ENCODE measurements at regions not wholly inside any gene's neighbourhood (a gene's known extent, or its start where the extent isn't known, plus 50 kb on each side); places are given as distances from the start of the nearest gene placed in this dataset.

DNA sequence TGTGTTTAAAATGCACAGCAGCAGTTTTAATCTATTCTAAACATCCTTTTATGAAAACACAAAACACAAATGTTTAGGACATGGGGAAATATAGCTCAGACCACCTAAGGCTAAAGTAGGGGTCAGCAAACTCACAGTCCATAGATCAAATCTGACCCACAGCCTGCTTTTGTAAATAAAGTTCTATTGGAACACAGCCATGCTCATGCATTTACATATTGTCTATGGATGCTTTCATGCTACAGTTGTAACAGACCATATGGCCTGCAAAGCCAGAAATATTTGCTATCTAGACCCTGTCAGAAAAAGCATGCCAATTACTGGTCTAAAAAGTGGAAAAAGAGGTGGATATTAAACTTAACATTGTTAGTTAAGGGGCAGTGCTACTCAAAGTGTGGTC is 1105.4 kb upstream of the KLHL29 start:
- TF ChIP-seq SIN3A (IDR thresholded peaks at IDR 0.05; ENCODE audit: borderline replicate concordance, insufficient read depth, low read depth, low read length), result no peak
- no peak for TF ChIP-seq CTCF (IDR thresholded peaks at IDR 0.05)
- TF ChIP-seq, protein P1, sequence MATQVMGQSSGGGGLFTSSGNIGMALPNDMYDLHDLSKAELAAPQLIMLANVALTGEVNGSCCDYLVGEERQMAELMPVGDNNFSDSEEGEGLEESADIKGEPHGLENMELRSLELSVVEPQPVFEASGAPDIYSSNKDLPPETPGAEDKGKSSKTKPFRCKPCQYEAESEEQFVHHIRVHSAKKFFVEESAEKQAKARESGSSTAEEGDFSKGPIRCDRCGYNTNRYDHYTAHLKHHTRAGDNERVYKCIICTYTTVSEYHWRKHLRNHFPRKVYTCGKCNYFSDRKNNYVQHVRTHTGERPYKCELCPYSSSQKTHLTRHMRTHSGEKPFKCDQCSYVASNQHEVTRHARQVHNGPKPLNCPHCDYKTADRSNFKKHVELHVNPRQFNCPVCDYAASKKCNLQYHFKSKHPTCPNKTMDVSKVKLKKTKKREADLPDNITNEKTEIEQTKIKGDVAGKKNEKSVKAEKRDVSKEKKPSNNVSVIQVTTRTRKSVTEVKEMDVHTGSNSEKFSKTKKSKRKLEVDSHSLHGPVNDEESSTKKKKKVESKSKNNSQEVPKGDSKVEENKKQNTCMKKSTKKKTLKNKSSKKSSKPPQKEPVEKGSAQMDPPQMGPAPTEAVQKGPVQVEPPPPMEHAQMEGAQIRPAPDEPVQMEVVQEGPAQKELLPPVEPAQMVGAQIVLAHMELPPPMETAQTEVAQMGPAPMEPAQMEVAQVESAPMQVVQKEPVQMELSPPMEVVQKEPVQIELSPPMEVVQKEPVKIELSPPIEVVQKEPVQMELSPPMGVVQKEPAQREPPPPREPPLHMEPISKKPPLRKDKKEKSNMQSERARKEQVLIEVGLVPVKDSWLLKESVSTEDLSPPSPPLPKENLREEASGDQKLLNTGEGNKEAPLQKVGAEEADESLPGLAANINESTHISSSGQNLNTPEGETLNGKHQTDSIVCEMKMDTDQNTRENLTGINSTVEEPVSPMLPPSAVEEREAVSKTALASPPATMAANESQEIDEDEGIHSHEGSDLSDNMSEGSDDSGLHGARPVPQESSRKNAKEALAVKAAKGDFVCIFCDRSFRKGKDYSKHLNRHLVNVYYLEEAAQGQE (IDR thresholded peaks at IDR 0.05; ENCODE audit: insufficient read depth in 1 of 2, low read depth in 2 of 2, low read length in 1 of 2), result no peak
- TF ChIP-seq POLR2AphosphoS5 (IDR thresholded peaks at IDR 0.05; ENCODE audit: low read depth, low read length), result no peak

All from Panc1 (cell line).